Activated CD8-positive, alpha-beta T cell treated with anti-CD3 and anti-CD28 coated beads for 36 hours (primary cell): ENCODE measurements at regions not wholly inside any gene's neighbourhood (a gene's known extent, or its start where the extent isn't known, plus 50 kb on each side); places are given as distances from the start of the nearest gene placed in this dataset.

ENCODE experiments used
- ATAC-seq: fragments of 200-7000 bp; cut with Tn5 transposase; one replicate; pipeline ENCODE4 v1.10.0; 2021; ENCODE audit warnings: mild to moderate bottlenecking, moderate library complexity
- CTCF ChIA-PET: fragments of 350-600 bp; sonication (Branson Sonifier 250); formaldehyde crosslinking; loops from one replicate; lab custom pipeline; 2021; ENCODE audit warnings: antibody characterized with exemption; lab: Charles Lee
- POLR2A ChIA-PET: fragments of 350-600 bp; sonication (Branson Sonifier 250); formaldehyde crosslinking; loops from one replicate; lab custom pipeline; 2021; ENCODE audit warnings: antibody characterized with exemption; lab: Charles Lee
- DNase-seq: peaks from one replicate; pipeline ENCODE4 v3.0.0-alpha.2; 2020
- H3K27ac Mint-ChIP-seq: one replicate; pipeline ENCODE4 v1.8.0; 2021; ENCODE audit warnings: mild to moderate bottlenecking, mixed read lengths
- H3K27me3 Mint-ChIP-seq: one replicate; pipeline ENCODE4 v1.8.0; 2021; ENCODE audit warnings: mixed read lengths
- H3K36me3 Mint-ChIP-seq: one replicate; pipeline ENCODE4 v1.8.0; 2021; ENCODE audit warnings: low read depth, mixed read lengths
- H3K4me1 Mint-ChIP-seq: one replicate; pipeline ENCODE4 v1.8.0; 2021; ENCODE audit warnings: low read depth, mixed read lengths
- H3K4me3 Mint-ChIP-seq: one replicate; pipeline ENCODE4 v1.8.0; 2021; ENCODE audit warnings: mild to moderate bottlenecking, moderate library complexity, mixed read lengths
- H3K9me3 Mint-ChIP-seq: one replicate; pipeline ENCODE4 v1.8.0; 2021; ENCODE audit warnings: mixed read lengths
- intact Hi-C: fragments of 100-400 bp; cut with micrococcal nuclease; formaldehyde crosslinking; loops from one replicate; pipeline ENCODE4 v1.10.0; 2022
- TF ChIP-seq, protein P1 (sequence below): fragments of 200-600 bp; IDR thresholded peaks from one replicate; pipeline ENCODE4 v1.8.0; 2022; ENCODE audit warnings: antibody characterized with exemption, mild to moderate bottlenecking

- Mint-ChIP-seq H3K36me3 (no peaks in the 10 kb centered on the region), H3K9me3 (no peaks in the 10 kb centered on the region), H3K27me3 (peaks cover 4% of the 10 kb centered on the region), H3K4me3 (no peak overlapping the region), H3K4me1 (no peaks in the 10 kb centered on the region), H3K27ac (no peak overlapping the region)
- DNase-seq (no peak), ATAC-seq (no peak)
- ChIA-PET POLR2A (no interaction called here), CTCF (interaction anchor here (1.7 kb wide), 2 partner anchors 10 to 30 kb away, joined by 5 read pairs; no protein-coding TSS in a partner anchor)
- intact Hi-C loops, result no loop called here
- TF ChIP-seq, protein P1, sequence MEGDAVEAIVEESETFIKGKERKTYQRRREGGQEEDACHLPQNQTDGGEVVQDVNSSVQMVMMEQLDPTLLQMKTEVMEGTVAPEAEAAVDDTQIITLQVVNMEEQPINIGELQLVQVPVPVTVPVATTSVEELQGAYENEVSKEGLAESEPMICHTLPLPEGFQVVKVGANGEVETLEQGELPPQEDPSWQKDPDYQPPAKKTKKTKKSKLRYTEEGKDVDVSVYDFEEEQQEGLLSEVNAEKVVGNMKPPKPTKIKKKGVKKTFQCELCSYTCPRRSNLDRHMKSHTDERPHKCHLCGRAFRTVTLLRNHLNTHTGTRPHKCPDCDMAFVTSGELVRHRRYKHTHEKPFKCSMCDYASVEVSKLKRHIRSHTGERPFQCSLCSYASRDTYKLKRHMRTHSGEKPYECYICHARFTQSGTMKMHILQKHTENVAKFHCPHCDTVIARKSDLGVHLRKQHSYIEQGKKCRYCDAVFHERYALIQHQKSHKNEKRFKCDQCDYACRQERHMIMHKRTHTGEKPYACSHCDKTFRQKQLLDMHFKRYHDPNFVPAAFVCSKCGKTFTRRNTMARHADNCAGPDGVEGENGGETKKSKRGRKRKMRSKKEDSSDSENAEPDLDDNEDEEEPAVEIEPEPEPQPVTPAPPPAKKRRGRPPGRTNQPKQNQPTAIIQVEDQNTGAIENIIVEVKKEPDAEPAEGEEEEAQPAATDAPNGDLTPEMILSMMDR, result no peak
Measured at GRCh38 chr11:123291201-123291869, 96.3 kb upstream of the CLMP start.

- H3K27me3 Mint-ChIP-seq, result peaks cover 8% of the 10 kb centered on the region
- TF ChIP-seq, protein P1, result no peak
Measured at GRCh38 chr11:123286761-123287160, 91.7 kb upstream of the CLMP start.

GRCh38 chr11:123286255-123286654, 91.2 kb upstream of the CLMP start:
- TF ChIP-seq, protein P1, result no peak
- Mint-ChIP-seq H3K36me3 (no peaks in the 10 kb centered on the region), H3K4me3 (no peak overlapping the region), H3K27me3 (peaks cover 11% of the 10 kb centered on the region), H3K9me3 (no peaks in the 10 kb centered on the region), H3K4me1 (no peaks in the 10 kb centered on the region), H3K27ac (no peak overlapping the region)
- no peak for DNase-seq
- intact Hi-C loops, result no loop called here
- ChIA-PET POLR2A (no interaction called here), CTCF (interaction anchor here (0.7 to 1.8 kb wide), 3 partner anchors 14 to 39 kb away, joined by 3 to 5 read pairs (median 3); no protein-coding TSS in a partner anchor)
- no peak for ATAC-seq

More at GRCh38 chr11:123286761-123287160, 91.7 kb upstream of the CLMP start:
- no peak for DNase-seq
- no peak overlapping the region for H3K4me3 Mint-ChIP-seq
- no peaks in the 10 kb centered on the region for H3K4me1 Mint-ChIP-seq
- POLR2A ChIA-PET, result no interaction called here
- no peaks in the 10 kb centered on the region for H3K36me3 Mint-ChIP-seq
- ATAC-seq, result no peak
- H3K27ac Mint-ChIP-seq, result no peak overlapping the region
- CTCF ChIA-PET, result interaction anchor here (1.0 to 1.2 kb wide), 2 partner anchors 14 to 25 kb away, joined by 3 to 4 read pairs; no protein-coding TSS in a partner anchor
- no peaks in the 10 kb centered on the region for H3K9me3 Mint-ChIP-seq
- intact Hi-C loops, result no loop called here

DNA sequence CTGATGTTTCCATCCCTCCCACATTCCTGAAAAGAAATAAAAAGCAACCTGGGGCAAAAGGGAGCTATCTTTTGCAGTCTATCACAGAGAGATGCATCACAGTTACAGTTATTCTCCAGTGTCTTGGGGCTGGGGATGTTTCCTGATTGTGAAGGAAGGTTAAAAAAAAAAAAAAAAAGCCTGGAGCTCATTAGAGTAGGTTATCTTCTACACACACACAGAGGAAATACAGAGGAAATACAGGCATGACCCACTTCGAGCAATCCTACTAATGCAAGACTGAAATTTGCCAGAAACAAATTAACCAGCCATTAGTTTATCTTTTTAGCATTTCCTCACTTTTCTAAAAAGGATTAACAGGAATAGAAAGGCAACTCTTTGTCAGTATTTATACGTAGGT, 89.4 kb upstream of the CLMP start:
- ATAC-seq, result no peak
- CTCF ChIA-PET, result interaction anchor here (0.8 to 1.8 kb wide), 2 partner anchors 23 to 37 kb away, joined by 3 to 5 read pairs; no protein-coding TSS in a partner anchor
- Mint-ChIP-seq H3K27ac (no peak overlapping the region), H3K9me3 (no peaks in the 10 kb centered on the region), H3K4me3 (no peak overlapping the region), H3K4me1 (no peaks in the 10 kb centered on the region), H3K36me3 (no peaks in the 10 kb centered on the region), H3K27me3 (peaks cover 17% of the 10 kb centered on the region)
- intact Hi-C loops, result no loop called here
- TF ChIP-seq, protein P1, result no peak
- POLR2A ChIA-PET, result no interaction called here
- DNase-seq, result no peak

DNA sequence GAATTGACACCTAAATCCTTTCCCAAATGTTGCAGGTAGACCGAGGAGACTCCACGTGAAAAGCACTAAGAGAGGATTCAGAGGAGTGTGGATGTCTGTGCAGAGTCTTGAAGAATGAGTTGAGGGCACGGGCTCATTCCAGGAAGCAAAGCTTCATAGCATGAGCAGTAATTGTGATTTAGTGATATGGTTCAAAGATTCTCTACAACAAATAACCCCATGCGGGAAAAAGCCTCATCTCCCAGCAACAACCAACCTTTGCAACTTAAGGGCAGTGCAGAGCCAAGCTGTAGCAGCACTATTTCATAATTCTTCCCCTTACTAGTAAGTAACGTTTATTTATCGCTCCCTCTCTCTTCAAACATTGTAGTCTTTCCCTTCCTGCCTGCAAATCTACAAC, 87.5 kb upstream of the CLMP start:
- peaks cover 18% of the 10 kb centered on the region for H3K27me3 Mint-ChIP-seq
- ATAC-seq, result no peak

More for the DNA sequence above, 87.5 kb upstream of the CLMP start:
- Mint-ChIP-seq H3K9me3 (no peaks in the 10 kb centered on the region), H3K36me3 (no peaks in the 10 kb centered on the region), H3K4me1 (no peaks in the 10 kb centered on the region), H3K27ac (no peak overlapping the region), H3K4me3 (no peak overlapping the region)
- intact Hi-C loops, result no loop called here
- TF ChIP-seq, protein P1, result no peak
- DNase-seq, result no peak
- ChIA-PET CTCF (no interaction called here), POLR2A (interaction anchor here (0.6 kb wide), 1 partner anchor 85 kb away, joined by 3 read pairs; no protein-coding TSS in a partner anchor)
